Uterus (tissue), 2 donors: ENCODE measurements at regions not wholly inside any gene's neighbourhood (a gene's known extent, or its start where the extent isn't known, plus 50 kb on each side); places are given as distances from the start of the nearest gene placed in this dataset.

ENCODE experiments used
- CTCF ChIP-seq, 4 experiments: fragments of 200-600 bp in 2 of 4; fragments of 450-650 bp in 2 of 4; sonication (generic) in 2 of 4; IDR thresholded peaks; one replicate each; pipeline ENCODE4 v1.5.1; 2016 to 2019; ENCODE audit warnings: antibody characterized with exemption in 4 of 4, mild to moderate bottlenecking in 2 of 4, moderate library complexity in 1 of 4
- POLR2A ChIP-seq, 2 donors: fragments of 450-650 bp; IDR thresholded peaks; one replicate each; pipeline ENCODE4 v1.6.1; 2016; ENCODE audit warnings: antibody characterized with exemption in 2 of 2, mild to moderate bottlenecking in 1 of 2, moderate library complexity in 1 of 2

- TF ChIP-seq POLR2A (IDR thresholded peaks at IDR 0.05) (no peak), CTCF (IDR thresholded peaks at IDR 0.05) (no peak)
These were observed 171.1 kb downstream of the RHOU start for GRCh38 chr1:228906223-228906860.
